Bone marrow (tissue), 2 donors: ENCODE measurements at regions not wholly inside any gene's neighbourhood (a gene's known extent, or its start where the extent isn't known, plus 50 kb on each side); places are given as distances from the start of the nearest gene placed in this dataset.
"Not testable (repeated sequence)": the region's sequence is repeated elsewhere in the genome, so short reads cannot be mapped to it uniquely, and the experiment has no call there.

Experiments
- DNase-seq, 2 donors: peaks; one replicate each; lab custom pipeline; 2025; lab: John Stamatoyannopoulos, UW

GRCh38 chr18:39209173-39209572, 1643.6 kb upstream of the CELF4 start:
- DNase-seq: no peak

- peak in 1 of 2 donors; percentile 39 for DNase-seq
These were observed 1643.1 kb upstream of the CELF4 start for GRCh38 chr18:39208729-39209128.

DNA sequence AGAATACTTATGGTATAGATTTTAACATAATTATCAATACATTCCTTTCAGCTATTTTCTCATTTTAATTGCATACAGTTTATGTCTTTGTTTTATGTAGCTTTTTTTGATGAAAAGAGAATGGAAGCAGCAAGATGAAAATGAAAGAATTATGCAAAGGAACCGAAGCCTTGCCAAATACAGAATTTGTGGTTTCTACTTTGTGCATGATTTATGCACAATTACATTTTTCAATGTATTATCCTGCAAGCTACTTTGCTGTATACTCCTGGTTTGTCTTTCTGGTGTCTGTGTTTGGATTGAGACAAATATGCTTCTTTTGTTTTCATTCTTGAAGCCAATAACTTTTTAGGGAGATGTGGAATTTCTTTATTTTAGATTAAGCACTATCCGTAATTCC, 1642.6 kb upstream of the CELF4 start:
- no peak for DNase-seq

- not testable (repeated sequence) for DNase-seq
These were observed 1641.0 kb upstream of the CELF4 start for GRCh38 chr18:39206398-39207103.

DNA sequence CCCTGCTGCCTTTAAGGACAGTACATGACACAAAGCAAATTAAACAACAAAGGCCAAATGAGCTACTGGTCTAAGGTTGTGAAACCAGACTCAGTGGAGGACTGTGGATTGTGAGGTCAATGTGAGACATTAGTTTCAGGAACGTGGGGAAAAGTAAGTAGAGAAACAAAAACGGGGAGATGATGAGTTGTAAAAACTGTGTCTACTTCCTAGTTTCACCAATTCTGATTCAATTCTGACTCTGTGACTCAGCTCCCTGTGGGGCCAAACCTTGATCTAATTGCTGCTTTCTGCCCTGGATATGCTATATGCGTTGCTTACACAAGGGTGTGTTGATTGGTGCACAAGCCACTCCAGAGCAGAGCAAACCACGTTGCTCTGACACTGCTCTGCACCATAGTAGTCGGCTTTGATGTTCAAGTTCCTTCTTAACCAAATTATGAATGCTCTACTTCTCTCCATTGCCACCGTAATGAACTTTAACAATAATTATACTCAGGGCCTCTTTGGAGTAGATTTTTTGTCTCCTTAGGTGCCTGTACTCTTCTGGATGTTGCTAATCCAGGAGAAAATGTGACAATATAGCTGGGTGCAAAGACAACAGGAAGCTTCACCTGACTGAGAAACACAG, 1640.1 kb upstream of the CELF4 start:
- no peak for DNase-seq

- DNase-seq: no peak
These were observed 1634.6 kb upstream of the CELF4 start for GRCh38 chr18:39200153-39200552.

DNA sequence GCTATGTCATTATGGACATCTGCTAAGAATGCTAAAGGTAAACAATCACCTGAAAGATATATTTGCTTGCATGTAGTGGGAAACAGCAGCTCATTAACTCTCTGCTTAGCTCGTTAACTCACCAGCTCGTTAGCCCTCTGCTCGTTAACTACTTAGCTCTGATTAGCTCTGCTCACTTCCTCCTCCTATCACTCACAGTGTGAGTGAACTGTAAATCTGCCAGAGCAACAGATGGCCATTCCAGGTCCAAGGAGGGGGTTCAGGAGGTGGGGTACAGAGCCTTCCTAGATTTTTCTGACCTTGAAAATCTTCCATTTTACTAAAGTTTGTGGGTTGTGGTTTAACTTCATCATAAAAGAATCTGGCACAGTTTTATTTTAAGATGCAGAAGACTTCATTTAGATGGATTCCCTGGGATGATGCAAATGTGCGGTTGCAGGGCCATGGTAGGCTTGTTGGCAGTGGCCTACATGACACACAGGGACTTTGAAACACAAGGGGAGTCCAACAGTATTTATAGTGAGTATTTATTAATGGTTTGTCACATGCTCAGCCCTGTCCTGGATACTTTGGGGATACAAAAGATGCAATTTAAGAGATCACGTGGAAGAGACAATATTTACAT, 1633.7 kb upstream of the CELF4 start:
- no peak for DNase-seq

- no peak for DNase-seq
These were observed 1632.8 kb upstream of the CELF4 start for GRCh38 chr18:39198376-39198775.

DNA sequence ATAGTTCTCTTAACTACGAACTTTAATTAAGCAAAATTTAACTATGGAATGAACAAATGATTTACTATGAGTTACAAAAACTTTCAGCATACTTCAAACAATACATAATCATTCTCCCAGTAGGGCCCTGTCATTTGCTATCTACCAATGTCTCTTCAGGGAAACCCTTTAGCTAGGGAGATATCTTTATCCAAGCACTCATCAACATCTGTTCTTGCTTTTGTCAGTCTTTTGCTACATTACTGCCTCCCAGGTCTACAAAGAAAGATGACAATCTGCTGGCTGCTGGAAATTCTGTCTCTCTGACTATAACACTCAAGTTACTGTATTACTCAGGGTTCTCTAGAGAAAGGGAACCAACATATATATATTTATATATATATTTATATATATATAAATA, 1626.3 kb upstream of the CELF4 start:
- DNase-seq: no peak

- no peak for DNase-seq
These were observed 1625.5 kb upstream of the CELF4 start for GRCh38 chr18:39191058-39191457.

- no peak for DNase-seq
These were observed 1624.9 kb upstream of the CELF4 start for GRCh38 chr18:39190508-39190907.

DNA sequence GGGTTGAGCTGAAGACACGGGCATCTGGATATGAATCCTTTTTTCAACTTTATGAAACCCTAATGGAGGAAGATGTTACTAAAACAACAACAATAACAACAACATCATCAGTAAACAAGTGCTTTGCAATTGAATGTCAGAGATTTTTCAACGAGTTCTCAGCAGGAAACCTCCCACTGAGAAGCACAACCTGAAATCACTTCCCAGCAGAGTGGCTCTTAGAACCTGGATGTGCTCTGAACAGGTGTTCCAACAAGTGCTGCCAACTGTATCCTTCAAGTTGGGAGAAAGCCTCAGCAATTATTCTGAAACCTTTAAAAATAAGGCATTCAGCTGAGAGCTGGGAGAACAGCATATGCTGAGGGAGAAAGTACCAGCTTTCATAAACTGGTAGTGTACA, 1622.7 kb upstream of the CELF4 start:
- no peak for DNase-seq

- no peak for DNase-seq
These were observed 1620.4 kb upstream of the CELF4 start for GRCh38 chr18:39186008-39186407.

GRCh38 chr18:39184176-39184575, 1618.6 kb upstream of the CELF4 start:
- no peak for DNase-seq

- no peak for DNase-seq
These were observed 1612.6 kb upstream of the CELF4 start for GRCh38 chr18:39178166-39178565.

DNA sequence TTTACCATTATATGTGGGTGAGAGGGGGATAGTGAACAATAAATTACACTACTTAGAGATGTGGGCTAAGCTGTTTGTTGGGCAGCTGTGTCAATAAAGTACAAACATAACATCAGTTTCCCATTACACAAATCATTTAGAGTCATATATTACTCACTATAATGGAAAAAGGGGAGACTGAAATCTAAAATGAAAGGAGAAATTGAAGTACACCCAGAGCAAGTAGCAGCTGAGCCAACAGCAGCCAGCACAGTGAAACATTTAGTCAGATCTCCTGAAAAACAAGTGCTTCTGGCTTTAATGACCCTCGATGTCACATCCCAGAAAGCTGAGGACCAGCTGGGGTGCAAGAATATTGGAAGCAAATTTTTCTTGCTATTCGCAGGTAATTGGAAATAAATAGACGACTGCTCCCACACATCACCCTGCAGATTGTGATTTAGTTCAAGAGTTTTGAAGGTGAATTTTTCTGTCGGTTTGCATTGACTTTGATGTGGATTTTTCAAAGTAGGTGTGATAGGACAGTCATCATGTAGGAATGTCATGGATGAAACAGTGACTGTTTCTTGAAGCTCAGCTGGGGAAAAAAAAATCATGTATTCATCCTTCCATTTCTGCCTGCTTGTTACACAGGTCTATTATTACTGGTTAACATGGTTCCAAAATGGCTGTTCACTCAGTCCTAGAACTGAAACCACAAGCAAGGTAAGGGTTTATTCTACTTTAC, 1607.3 kb upstream of the CELF4 start:
- no peak for DNase-seq

DNA sequence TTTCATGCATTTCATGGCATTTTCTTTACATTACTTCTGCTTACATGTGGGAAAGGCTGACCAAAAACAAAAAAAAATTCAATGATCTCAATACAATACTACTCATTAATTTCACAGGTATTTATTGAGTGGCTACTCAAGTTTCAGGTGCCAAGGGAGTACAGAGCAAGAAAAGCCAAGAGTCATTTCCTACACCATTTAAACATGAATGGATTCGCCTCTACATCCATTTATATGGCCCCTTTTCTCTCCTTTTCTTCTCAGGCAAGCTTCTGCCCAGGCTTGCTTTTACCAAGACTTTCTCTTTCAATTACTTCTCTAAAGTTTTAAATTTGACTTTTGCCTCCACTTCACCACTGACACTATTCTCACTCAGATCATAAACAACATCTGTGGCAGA, 1603.1 kb upstream of the CELF4 start:
- no peak for DNase-seq

DNA sequence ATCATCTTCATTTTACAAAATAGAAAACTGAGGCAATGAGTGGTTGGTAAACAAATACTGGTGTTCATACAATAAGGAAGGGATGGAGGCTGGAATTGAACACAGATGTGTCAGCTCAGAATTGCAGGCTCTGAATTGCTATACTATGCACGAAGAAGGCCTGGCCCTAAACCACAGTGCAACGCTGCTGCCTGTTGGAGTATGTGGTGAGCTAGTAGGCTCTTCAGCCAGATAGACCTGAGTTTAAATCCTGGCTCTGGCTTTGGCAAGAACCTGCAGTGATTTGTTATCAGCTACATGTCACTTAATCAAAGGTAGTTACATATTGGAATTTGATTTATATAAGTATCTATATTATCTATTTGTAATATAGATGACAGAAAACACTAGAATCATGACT, 1602.4 kb upstream of the CELF4 start:
- no peak for DNase-seq

DNA sequence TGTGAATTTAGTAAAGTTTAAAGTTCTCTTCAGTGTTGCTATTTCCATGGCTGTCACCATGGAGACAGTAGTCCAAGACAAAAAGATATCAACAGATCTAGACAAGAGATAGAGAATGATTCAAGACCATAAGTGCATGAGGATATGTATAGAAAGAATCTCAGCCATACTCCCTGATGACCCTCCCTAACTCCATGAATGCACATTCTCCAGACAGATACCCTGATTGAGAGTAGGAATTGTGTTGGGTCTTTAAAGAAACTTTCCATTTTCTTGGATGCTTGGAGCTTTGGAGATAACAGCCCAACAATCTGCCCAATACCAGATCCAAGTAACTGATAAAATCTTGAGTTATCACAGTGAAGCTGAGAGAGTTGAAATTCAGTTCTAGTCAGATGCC, 1601.2 kb upstream of the CELF4 start:
- no peak for DNase-seq

DNA sequence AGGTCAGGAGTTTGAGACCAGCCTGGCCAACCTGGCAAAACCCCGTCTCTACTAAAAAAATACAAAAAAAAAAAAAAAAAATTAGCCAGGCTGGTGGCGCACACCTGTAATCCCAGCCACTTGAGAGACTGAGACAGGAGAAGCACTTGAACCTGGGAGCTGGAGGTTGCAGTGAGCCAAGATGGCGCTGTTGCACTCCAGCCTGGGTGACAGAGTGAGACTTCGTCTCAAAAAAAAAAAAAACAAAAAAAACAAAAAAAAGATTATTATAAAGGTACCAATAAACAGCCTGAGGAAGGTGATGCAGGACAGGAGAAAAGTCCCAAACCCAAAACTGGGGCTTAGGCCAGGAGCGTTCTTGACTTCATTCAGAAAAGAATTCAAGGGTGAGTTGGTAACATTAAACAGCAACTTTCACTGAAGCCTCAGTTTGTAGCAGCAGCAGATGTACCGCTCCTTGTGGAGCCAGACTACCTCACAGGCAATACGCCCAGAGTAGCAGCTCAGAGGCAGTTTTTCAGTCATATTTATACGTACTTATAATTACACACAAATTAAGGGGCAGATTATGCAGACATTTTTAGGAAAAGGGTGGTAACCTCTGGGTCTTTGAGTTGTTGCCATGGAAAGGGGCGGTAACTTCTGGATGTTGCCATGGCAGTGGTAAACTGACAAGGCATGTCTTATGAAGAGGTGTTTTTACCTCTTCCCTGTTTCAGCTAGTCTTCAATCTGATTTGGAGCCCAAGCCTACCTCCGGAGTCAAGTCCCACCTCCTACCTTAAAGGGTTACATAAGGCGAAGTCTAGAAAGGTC, 1596.6 kb upstream of the CELF4 start:
- DNase-seq: no peak

- DNase-seq: no peak
These were observed 1583.7 kb upstream of the CELF4 start for GRCh38 chr18:39149211-39149806.

DNA sequence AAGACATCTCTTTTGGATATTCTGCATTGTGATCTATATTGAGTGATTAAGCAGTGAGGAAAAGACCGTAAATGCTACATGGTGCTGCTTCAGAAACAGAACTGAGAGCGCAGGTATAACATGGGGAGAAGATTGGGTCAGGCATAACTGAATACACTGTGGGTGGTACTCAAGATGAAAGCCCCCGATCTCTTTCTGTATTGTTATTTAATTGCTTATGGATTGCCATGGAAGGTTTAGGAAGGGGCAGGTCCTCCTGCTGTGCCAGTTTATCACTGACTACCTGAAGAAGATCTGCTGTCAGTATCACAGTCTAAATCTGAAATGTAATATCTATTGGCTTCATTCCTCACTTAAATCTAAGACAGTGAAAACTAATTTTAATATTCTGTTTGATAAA, 1568.7 kb upstream of the CELF4 start:
- no peak for DNase-seq
